ENCODE measurements at regions not wholly inside any gene's neighbourhood (a gene's known extent, or its start where the extent isn't known, plus 50 kb on each side); places are given as distances from the start of the nearest gene placed in this dataset.

- ChIA-PET POLR2A (no interaction called here), CTCF (interaction anchor here (1.0 kb wide), 1 partner anchor 121 kb away, joined by 3 read pairs; no protein-coding TSS in a partner anchor)
- no peak for DNase-seq (ENCODE audit: low read depth, low spot score)
- no peak overlapping the region for H3K4me3 ChIP-seq (ENCODE audit: low read depth, low read length)
- no peaks in the 10 kb centered on the region for H3K9me3 ChIP-seq (ENCODE audit: control insufficient read depth, insufficient read depth, low read length)
- no peak for TF ChIP-seq CTCF (IDR thresholded peaks at IDR 0.05; ENCODE audit: low read depth, low read length)
- peaks cover 5% of the 10 kb centered on the region for H3K27me3 ChIP-seq (ENCODE audit: control insufficient read depth, insufficient read depth, low read length)
- H3K27ac ChIP-seq (ENCODE audit: low read depth, low read length): no peak overlapping the region
Observed at GRCh38 chr22:22712092-22712658, 67.8 kb downstream of the GGTLC2 start.

GRCh38 chr22:22712666-22713365 lies 68.4 kb downstream of the GGTLC2 start:
- DNase-seq (ENCODE audit: low read depth, low spot score): no peak
- no peak overlapping the region for H3K27ac ChIP-seq (ENCODE audit: low read depth, low read length)
- peaks cover 6% of the 10 kb centered on the region for H3K27me3 ChIP-seq (ENCODE audit: control insufficient read depth, insufficient read depth, low read length)
- ChIA-PET POLR2A (no interaction called here), CTCF (no interaction called here)
- no peak overlapping the region for H3K4me3 ChIP-seq (ENCODE audit: low read depth, low read length)
- no peak for TF ChIP-seq CTCF (IDR thresholded peaks at IDR 0.05; ENCODE audit: low read depth, low read length)
- H3K9me3 ChIP-seq (ENCODE audit: control insufficient read depth, insufficient read depth, low read length): no peaks in the 10 kb centered on the region

- Histone ChIP-seq H3K9me3 (ENCODE audit: control insufficient read depth, insufficient read depth, low read length) (no peaks in the 10 kb centered on the region), H3K27me3 (ENCODE audit: control insufficient read depth, insufficient read depth, low read length) (peaks cover 2% of the 10 kb centered on the region), H3K4me3 (ENCODE audit: low read depth, low read length) (no peak overlapping the region), H3K27ac (ENCODE audit: low read depth, low read length) (no peak overlapping the region)
- ChIA-PET CTCF (no interaction called here), POLR2A (no interaction called here)
- no peak for TF ChIP-seq CTCF (IDR thresholded peaks at IDR 0.05; ENCODE audit: low read depth, low read length)
- no peak for DNase-seq (ENCODE audit: low read depth, low spot score)
Observed at GRCh38 chr22:22713416-22713815, 69.0 kb downstream of the GGTLC2 start.

GRCh38 chr22:22714600-22715335 lies 70.4 kb downstream of the GGTLC2 start:
- Histone ChIP-seq H3K4me3 (ENCODE audit: low read depth, low read length) (no peak overlapping the region), H3K27me3 (ENCODE audit: control insufficient read depth, insufficient read depth, low read length) (peaks cover 2% of the 10 kb centered on the region), H3K27ac (ENCODE audit: low read depth, low read length) (no peak overlapping the region), H3K9me3 (ENCODE audit: control insufficient read depth, insufficient read depth, low read length) (no peaks in the 10 kb centered on the region)
- ChIA-PET POLR2A (no interaction called here), CTCF (no interaction called here)
- TF ChIP-seq CTCF (IDR thresholded peaks at IDR 0.05; ENCODE audit: low read depth, low read length): no peak
- DNase-seq (ENCODE audit: low read depth, low spot score): no peak

GRCh38 chr22:22716136-22716665 lies 71.8 kb downstream of the GGTLC2 start:
- Histone ChIP-seq H3K4me3 (ENCODE audit: low read depth, low read length) (no peak overlapping the region), H3K27ac (ENCODE audit: low read depth, low read length) (no peak overlapping the region), H3K9me3 (ENCODE audit: control insufficient read depth, insufficient read depth, low read length) (no peaks in the 10 kb centered on the region), H3K27me3 (ENCODE audit: control insufficient read depth, insufficient read depth, low read length) (peaks cover 2% of the 10 kb centered on the region)
- TF ChIP-seq CTCF (IDR thresholded peaks at IDR 0.05; ENCODE audit: low read depth, low read length): no peak
- ChIA-PET POLR2A (no interaction called here), CTCF (no interaction called here)
- no peak for DNase-seq (ENCODE audit: low read depth, low spot score)

All from AG04450 (cell line).